ENCODE measurements at regions not wholly inside any gene's neighbourhood (a gene's known extent, or its start where the extent isn't known, plus 50 kb on each side); places are given as distances from the start of the nearest gene placed in this dataset.

GRCh38 chr13:36582977-36583376 is 90.8 kb upstream of the SERTM1 start:
- Histone ChIP-seq H3K36me3 (replicated peaks; ENCODE audit: control insufficient read depth, insufficient read depth, low read length) (no peaks in the 10 kb centered on the region), H3K27me3 (ENCODE audit: control insufficient read depth, insufficient read depth, low read length) (no peaks in the 10 kb centered on the region), H3K4me3 (ENCODE audit: insufficient read depth, low read depth, low read length) (no peak overlapping the region)
- no peak for DNase-seq

GRCh38 chr13:36599641-36600040 is 74.2 kb upstream of the SERTM1 start:
- no peaks in the 10 kb centered on the region for H3K36me3 ChIP-seq (replicated peaks; ENCODE audit: control insufficient read depth, insufficient read depth, low read length)
- DNase-seq = no peak
- no peak overlapping the region for H3K4me3 ChIP-seq (ENCODE audit: insufficient read depth, low read depth, low read length)
- H3K27me3 ChIP-seq (ENCODE audit: control insufficient read depth, insufficient read depth, low read length) = no peaks in the 10 kb centered on the region

GRCh38 chr13:36601186-36601585 is 72.6 kb upstream of the SERTM1 start:
- Histone ChIP-seq H3K4me3 (ENCODE audit: insufficient read depth, low read depth, low read length) (no peak overlapping the region), H3K27me3 (ENCODE audit: control insufficient read depth, insufficient read depth, low read length) (no peaks in the 10 kb centered on the region), H3K36me3 (replicated peaks; ENCODE audit: control insufficient read depth, insufficient read depth, low read length) (no peaks in the 10 kb centered on the region)
- DNase-seq = no peak

- no peaks in the 10 kb centered on the region for H3K27me3 ChIP-seq (ENCODE audit: control insufficient read depth, insufficient read depth, low read length)
- H3K4me3 ChIP-seq (ENCODE audit: insufficient read depth, low read depth, low read length) = no peak overlapping the region
- H3K36me3 ChIP-seq (replicated peaks; ENCODE audit: control insufficient read depth, insufficient read depth, low read length) = no peaks in the 10 kb centered on the region
- DNase-seq = peak; percentile 6
Measured at GRCh38 chr13:36606060-36606459, 67.8 kb upstream of the SERTM1 start.

GRCh38 chr13:36608474-36608873 is 65.3 kb upstream of the SERTM1 start:
- no peaks in the 10 kb centered on the region for H3K36me3 ChIP-seq (replicated peaks; ENCODE audit: control insufficient read depth, insufficient read depth, low read length)
- DNase-seq = no peak

GRCh38 chr13:36612230-36612629 is 61.6 kb upstream of the SERTM1 start:
- peak; percentile 16 for DNase-seq
- no peaks in the 10 kb centered on the region for H3K27me3 ChIP-seq (ENCODE audit: control insufficient read depth, insufficient read depth, low read length)
- H3K36me3 ChIP-seq (replicated peaks; ENCODE audit: control insufficient read depth, insufficient read depth, low read length) = no peaks in the 10 kb centered on the region
- H3K4me3 ChIP-seq (ENCODE audit: insufficient read depth, low read depth, low read length) = no peak overlapping the region

More at GRCh38 chr13:36608474-36608873, 65.3 kb upstream of the SERTM1 start:
- no peaks in the 10 kb centered on the region for H3K27me3 ChIP-seq (ENCODE audit: control insufficient read depth, insufficient read depth, low read length)
- H3K4me3 ChIP-seq (ENCODE audit: insufficient read depth, low read depth, low read length) = no peak overlapping the region

- no peaks in the 10 kb centered on the region for H3K36me3 ChIP-seq (replicated peaks; ENCODE audit: control insufficient read depth, insufficient read depth, low read length)
- no peak overlapping the region for H3K4me3 ChIP-seq (ENCODE audit: insufficient read depth, low read depth, low read length)
- H3K27me3 ChIP-seq (ENCODE audit: control insufficient read depth, insufficient read depth, low read length) = no peaks in the 10 kb centered on the region
- no peak for DNase-seq
Measured at GRCh38 chr13:36616706-36617105, 57.1 kb upstream of the SERTM1 start.

- Histone ChIP-seq H3K27me3 (ENCODE audit: control insufficient read depth, insufficient read depth, low read length) (no peaks in the 10 kb centered on the region), H3K36me3 (replicated peaks; ENCODE audit: control insufficient read depth, insufficient read depth, low read length) (no peaks in the 10 kb centered on the region), H3K4me3 (ENCODE audit: insufficient read depth, low read depth, low read length) (no peak overlapping the region)
- no peak for DNase-seq
Measured at GRCh38 chr13:36619535-36619934, 54.3 kb upstream of the SERTM1 start.
